Activated CD8-positive, alpha-beta memory T cell treated with anti-CD3 and anti-CD28 coated beads for 48 hours (primary cell): ENCODE measurements at regions not wholly inside any gene's neighbourhood (a gene's known extent, or its start where the extent isn't known, plus 50 kb on each side); places are given as distances from the start of the nearest gene placed in this dataset.
"Not testable (repeated sequence)": the region's sequence is repeated elsewhere in the genome, so short reads cannot be mapped to it uniquely, and the experiment has no call there.

Source experiments
- DNase-seq, 3 experiments: peaks; one replicate each; pipeline ENCODE4 v3.0.0-alpha.2; 2020; ENCODE audit warnings: low read depth in 2 of 3, low spot score in 2 of 3

DNA sequence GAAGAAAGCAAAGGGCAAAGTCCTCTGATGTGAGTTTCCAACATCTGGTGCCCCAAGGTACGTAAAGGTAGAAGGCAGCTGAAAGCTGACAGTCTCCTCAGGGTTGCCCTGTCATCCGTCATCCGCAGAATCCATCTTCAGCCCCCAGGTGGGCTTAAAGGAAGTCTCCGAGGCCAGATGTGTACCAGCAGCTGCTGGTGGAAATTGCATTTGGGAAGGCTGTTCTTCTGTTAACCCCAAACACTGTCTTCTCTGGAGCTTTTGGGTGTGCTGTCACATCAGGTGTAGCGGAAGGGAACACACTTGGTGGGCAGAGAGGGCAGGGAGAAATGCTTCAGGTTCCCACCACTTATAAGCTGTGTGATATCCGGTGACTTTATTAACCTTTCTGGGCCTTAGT, 310.0 kb upstream of the GATB start:
- DNase-seq: no peak

DNA sequence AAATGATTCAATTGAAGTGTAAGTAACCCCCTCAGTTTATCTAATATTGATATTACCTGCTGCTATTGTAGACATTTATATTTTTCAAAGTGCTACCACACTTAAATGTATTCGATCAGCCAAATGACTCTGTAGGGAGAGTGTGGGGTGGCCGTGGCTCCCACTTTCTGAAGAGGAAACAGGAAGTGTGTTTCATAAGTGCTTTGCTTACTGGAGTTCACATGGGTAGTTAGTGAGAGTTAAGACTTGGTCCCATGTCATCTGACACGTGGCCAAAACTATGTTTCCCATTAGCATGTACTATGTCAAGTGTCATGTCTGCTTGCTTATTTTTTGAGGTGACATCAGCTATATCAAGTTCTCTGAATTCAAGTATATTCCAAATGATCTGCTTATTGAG, 308.1 kb upstream of the GATB start:
- no peak for DNase-seq

DNA sequence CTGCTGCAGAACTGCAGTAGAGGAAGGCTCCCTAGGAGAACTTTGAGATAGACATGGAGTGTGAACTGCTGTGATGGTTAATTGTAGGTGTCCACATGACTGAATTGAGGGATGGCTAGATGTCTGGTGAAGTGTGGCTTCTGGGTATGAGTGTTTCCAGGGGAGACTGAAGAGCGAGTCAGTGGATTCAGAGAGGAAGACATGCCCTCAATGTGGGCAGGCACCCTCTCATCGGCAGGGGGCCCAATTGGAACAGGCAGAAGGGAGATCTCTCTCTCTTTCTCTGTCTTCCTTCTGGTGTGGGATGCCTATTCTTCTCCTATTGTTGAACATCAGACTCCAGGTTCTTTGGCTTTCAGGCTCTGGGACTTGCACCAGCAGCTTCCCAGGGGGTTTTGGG, 304.7 kb upstream of the GATB start:
- no peak for DNase-seq

DNA sequence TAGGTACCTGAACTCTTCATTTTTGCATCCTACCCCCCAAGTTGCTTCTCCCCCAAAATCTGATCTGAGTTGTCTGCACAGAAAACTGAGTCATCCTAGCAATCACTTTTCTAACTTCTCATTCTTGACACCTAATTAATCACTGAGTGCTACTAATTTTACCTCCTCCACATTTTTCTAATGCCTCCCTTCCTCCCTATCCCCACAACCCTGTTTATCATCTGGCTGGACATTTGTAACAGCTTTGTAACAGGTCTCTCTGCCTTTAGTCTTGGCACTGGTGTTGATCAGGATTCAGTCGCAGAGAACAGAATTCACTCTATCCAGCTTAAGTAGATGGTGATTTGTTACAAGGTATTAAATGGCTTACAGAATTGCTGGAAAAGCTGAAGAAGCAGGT, 303.9 kb upstream of the GATB start:
- no peak for DNase-seq

DNA sequence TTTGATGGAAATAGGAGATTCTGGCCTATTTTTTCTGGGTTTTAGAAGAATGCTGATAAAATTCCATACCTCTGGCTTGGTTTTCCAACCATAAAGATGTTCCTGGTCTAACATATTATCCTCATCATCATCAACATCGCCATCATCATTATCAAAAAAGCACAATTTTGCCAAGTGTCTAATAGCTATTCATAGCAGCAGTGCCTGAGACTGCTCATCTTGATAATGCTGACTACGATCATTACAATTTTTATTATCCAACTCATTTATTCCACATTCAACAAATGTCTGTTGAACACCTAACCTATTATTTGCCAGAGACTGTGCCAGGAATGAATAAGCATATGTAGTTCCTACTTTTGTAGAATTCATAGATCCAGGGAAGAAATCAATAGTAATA, 303.5 kb upstream of the GATB start:
- DNase-seq: no peak

DNA sequence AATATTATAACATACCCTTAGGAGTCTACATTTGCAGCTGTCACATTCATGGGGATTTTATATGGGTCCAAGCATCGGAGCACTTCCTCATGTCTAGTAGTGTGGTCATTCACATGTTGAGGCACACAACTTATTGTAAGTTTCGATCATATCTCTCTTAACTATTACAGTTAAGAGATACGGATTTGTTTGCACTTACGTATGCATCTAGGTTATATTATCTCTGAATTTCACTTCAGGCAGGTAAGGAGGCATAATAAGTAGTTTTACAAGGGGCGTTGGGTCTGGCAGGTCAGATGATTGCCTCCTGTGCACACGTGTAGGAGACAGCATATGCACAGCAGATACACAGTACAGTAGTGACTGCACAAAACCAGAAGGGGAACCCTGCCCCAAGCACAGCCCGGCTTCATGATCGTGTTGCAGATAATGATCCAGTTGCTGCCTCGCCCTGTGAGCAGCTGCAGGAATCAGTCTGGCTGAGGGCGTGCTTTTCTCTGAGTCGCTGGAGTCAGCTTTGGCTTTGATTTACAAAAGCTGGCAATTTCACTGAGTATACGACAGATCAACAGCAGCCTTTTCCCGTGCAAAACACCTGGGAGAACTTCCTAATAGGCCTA, 302.9 kb upstream of the GATB start:
- DNase-seq: no peak

DNA sequence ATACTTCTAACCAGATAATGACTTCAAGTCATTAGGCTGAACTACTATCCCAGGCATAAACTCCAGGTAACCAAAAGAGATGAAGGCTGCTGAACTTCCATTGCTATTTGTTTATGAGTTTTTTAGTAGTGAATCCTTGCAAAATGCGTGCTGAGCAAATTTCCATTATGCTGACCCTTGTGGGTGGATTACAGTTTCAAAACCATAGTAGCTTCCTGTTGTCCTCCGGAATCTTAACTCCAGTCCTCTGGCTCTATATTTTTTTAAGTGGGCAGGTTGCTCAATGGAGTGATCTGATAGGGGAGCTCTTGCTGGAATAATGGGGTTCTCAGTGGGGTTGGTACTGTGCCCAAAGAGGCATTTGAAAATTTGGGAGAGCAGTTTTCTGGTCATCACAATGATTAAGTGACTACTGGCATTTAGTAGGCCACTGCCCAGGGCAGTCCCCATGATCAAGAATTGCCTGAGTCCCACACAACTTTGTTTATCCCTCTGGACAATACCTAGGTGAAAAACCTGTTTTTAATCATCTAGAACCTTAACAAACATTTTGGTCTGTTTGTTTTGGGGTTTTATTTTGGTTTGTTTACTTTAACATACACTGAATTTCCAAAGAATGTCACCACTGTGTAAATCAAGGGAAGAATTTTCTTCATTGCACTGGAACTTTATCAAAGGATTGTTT, 302.3 kb upstream of the GATB start:
- DNase-seq: no peak

DNA sequence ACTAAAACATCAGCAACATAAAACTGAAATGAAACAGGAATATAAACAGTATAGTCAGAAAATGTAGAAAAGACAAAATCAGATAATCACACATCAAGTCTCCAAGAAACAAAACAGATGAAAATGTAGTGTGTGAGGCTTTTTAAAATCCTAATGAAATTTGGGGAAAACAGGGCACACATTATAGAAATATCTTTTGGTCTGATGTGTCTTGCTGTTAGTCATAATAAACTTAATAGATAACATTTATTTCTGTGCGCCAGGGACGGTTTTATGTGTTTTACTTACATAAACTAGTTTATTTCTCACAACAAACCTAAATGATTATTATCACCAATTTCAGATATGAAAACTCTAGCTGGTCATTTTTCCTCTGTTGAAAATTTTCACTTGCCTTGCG, 293.9 kb upstream of the GATB start:
- no peak for DNase-seq

DNA sequence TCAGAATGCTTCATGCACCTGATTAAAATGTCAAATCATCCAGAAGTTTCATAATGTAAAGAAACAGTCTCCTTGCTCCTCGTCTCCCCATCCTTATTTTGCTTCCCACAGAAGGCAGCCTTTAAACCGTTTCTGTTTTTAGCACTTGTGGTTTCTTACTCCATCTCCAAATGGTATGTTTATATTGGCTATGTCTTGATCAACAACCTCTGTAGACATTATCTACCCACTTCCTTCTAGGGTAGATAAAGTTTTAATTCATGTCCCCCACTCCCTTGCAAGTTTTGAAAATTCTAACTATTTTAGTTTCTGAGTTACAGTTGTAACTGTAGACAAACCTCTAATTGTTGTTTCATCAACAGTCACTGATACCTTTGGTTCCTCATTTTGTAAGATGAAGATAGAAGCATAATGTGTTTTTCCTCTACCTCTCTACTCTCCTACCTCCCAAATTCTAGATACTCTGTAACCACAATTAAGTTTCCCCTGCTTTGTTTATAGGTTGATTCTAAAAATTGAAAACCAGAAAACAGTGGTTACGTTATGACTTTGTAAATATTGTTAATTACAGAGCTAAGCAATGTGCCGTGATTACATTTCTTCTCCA, 291.7 kb upstream of the GATB start:
- DNase-seq: no peak

DNA sequence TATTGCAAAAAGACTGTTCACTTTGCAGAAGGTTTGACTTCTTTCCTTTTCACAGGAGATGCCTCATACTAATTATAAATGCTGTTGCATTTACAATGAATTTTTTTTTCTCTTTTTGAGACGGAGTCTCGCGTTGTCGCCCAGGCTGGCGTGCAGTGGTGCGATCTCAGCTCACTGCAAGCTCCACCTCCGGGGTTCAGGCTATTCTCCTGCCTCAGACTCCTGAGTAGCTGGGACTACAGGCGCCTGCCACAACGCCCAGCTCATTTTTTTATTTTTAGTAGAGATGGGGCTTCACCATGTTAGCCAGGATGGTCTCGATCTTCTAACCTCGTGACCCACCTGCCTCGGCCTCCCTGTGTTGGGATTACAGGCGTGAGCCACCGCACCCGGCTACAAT, 290.5 kb upstream of the GATB start:
- not testable (repeated sequence) for DNase-seq

DNA sequence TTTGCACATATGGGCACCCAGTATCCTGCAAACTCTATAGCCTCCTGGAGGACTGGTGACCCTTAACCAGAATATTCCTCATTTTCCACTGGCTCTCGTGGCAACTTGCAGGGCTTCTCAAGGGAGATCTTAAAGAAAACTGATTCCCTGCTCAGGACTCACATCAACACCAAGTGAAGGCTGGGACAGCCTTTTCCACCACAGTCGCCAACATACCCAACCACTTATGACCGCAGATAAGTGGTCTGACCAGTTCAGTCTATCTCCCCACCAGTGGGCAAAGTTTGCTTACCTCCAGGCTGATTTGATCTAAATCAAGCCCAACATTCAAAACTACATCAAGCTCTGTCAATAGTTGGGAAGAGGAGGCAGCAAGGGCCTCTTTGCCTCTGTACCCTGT, 289.3 kb upstream of the GATB start:
- DNase-seq: no peak

DNA sequence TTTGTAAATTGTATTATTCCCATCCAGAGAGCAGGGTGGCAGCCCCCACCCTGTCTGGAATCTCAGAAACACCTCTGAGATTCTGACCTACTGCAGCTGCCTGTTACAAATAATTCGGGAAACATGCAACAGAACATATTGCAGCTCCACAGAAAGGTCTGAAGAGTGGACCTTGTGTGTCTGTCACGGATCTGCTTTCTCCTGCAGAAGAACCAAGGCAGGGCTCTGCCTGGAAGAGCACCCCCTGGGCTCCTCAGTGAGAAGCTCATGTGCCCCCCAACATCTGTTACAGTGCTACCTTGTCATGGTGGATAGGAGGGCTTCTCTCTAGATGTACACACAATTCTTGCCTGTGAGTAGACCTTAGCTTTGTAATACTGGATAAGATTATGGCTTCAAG, 286.6 kb upstream of the GATB start:
- no peak for DNase-seq

DNA sequence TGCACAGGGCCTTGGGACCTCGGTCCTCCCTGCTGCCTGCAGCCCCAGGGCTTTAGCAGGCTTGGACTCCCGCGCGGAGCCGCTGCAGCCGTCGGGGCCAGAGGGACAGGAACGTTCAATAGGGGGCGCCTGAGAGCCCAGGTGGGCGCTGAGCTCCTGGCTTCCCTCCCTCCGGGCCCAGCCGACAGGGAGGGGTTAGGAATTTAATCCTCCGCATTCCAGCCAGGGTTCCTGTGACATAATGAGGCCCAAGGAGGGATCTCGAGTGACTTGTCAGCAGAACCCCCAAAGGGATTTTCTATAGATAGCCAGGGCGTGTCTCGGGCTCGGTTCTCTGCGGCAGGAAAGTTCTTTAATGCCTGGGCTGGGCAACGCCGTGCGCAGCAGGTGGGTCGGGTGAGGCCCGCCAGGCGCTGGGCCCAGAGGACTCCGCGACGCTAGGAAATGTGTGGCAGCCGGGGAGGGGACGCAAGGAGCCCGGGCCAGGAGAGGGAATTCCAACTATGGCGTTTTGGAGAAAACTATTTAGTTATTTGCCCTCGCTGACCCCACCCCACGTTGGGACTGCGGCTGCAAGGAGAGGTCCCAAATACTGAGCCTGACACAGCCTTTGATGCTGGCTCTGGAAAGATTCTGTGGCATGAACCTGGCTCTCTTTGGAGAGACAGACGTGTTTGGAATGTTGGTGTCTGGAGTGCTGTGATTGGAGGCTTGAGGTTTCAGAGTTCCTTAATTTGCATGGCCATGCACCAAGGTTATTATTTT, 285.2 kb upstream of the GATB start:
- no peak for DNase-seq

DNA sequence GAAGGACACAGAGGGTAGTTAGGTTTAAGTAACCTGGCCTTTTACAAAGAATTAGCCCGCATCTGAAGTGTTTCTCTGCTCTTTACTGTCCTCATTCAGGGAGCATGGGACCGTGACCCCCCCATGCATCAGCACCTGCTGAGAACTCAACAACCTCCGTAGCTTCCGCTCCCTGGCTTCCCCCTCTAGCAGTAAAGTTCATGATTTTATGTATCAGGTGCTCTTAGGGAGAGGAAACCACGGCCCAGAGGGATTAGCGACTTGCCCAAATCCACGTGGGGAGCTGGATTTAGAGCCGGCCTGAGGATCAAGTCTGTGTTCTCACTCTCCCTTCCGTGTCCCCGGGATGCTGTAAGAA, 284.6 kb upstream of the GATB start:
- no peak for DNase-seq

DNA sequence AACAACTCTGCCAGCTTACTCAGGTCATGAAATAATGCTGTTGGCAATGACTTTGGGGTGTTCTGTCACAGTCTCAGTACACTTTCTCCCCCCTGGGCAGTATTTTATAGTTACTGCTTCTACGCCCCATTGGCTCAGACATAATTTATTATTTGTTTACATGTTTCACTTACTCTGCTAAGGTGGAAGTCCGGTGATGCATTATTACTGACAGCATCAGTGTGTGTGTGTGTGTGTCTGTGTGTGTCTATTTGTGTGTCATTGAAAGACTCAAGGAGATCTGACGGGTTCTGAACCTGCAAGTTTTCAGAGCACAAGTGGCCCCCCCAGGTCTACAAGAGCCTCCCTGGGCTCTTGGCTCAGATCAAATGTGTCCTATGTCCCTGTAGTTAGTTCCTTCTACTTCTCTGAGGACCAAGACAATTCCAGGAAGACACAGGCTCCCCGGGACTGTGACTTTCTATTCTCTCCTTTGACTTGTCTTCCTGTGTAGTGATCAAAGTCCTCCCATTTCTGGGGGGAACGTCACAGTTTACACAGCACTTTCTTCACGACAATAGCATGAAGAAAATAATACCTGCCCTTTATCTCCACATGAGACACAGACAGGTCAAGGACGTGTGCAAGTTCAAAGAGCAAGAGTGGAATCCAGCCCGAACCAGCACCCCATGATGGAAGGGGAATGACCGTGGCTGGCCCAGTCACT, 283.7 kb upstream of the GATB start:
- no peak for DNase-seq

DNA sequence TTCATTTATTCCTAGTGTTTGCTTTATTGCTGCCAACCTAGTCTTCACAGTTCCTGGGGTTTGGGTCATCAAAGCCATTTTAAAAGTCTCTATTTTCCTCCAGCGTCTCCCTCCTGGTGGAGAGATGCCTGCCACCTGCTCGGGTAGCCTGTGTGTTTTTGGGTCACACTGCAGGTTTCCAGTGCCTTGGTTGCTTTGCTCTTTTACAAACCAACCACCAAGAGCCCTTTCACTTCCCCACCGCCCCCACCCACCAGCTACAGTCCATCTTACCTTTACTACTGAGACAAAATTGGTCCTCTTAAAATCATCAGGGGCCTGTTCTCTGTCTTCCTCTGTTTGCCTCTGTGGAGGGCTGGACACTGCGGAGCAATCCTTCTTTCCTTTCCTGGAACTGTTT, 280.5 kb upstream of the GATB start:
- no peak for DNase-seq

DNA sequence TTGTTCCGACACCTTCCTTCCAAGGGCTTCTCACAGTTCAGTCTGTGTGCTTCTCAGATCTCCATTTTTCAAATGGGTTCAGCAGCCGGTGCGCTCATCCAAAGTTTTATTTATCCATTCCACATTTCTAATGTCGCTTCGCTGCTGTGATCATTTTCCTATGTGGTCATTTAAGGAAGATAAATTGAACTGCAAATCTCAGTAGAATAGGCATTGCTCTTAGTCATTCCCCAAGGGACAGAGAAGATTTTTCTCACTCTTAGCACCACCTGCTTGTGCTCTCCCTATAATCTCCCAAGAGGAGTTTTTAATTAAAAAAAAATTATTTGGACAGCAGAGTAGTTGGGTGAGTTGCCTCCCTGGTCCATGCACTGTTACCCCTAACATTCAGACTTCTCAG, 278.9 kb upstream of the GATB start:
- no peak for DNase-seq

DNA sequence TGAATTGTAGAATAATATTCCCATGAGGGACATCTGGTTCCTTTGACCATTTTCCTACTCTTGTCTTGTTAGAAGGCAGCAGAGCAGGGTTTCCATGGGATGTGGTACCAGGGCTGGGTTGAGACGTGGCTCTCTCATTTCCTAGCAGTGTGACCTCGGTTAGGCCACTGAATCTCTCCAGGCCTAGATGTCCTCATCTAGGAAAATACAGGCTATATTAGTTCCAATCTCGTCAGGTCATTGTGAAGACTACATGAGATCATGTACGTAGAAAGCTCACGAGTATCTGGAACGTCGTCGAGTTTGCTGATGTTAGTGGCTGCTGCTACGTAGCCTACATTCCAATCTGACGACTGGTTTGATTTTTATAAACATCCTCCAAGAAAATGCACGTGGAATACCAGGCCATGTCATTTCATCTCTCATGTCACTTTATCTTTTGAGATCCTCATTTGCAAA, 278.2 kb upstream of the GATB start:
- no peak for DNase-seq

DNA sequence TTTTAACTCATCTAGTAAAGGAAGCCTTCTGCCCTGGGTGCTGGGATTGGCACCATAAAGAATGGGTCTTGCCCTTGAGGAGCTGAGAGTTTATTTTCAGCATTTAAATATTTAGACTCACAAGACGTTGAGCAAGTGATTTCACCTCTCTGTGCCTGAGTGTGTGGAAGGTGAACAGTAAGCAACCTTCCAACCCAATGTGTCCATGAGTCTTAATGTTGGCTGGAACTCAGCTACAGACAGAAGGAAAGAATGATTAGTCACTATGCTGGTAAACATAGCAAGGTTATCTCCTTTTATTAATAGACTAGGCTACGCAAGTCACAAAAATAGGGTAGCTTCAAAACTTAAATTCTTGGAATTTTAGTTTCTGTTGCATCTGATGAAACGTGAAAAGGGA, 277.4 kb upstream of the GATB start:
- no peak for DNase-seq

DNA sequence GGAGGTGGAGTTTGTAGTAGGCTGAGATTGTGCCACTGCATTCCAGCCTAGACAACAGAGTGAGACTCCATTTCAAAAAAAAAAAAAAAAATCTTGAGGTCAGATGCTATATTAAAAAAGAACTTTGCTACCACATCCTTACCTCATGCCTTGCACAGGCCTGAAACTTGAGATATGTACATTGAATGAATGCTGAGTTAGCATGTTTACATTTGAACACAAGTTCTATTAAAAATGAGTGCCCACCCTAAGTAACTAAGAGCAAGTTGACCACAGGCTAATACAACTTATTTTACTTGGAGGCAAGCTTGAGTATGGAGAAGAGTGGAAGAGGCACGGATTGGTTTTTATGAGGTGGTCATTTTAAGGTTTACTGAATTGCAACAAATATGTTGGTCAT, 276.6 kb upstream of the GATB start:
- no peak for DNase-seq

DNA sequence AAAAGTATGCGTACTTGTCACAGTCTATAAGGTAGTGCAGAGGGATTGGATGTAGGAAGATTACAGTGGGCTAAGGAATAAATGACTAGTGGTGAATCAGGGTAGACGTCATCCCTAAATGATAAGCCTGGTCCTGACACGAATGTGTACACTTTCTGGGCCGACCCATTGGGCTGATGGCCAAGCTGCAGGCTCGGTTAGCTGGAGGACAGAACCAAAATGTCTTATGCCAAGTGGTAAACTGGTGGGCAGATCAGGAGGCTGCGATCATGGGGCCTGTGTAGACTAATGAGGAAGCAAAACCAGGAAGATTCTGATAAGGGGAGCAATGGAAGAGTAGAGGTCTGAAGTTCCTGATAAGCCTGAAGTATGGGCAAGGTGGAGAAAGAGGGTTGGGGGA, 272.8 kb upstream of the GATB start:
- DNase-seq: no peak

DNA sequence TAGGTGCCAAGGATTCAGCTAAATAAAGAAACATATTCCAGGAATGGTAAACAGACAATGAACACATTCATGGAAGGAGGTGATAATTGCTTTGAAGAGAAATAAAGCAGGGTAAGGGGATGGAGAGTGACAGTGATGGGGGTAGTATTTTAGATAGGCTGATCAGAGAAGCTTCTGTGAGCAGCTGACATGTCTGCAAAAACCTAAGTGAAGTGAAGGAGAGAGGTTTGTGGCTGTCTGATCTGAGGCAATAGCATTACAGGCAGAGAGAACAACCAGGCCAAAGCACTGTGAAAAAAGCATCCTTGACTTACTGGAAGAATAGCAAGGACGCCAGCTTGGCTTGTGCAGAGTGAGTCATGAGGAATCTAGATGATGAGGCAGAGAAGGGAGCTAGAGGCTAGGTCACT, 271.9 kb upstream of the GATB start:
- DNase-seq: no peak
